Keratinocyte (primary cell): ENCODE measurements at regions not wholly inside any gene's neighbourhood (a gene's known extent, or its start where the extent isn't known, plus 50 kb on each side); places are given as distances from the start of the nearest gene placed in this dataset.

Experiments
- CTCF ChIP-seq, 3 experiments: IDR thresholded peaks in 1 of 3; conservative IDR thresholded peaks in 1 of 3; optimal IDR thresholded peaks in 1 of 3; 2 replicates in 2 of 3; 3 replicates in 1 of 3; pipeline versions ENCODE3 to v1.5.1; 2011; ENCODE audit warnings: low read length in 3 of 3, mild to moderate bottlenecking in 3 of 3, moderate library complexity in 2 of 3, control low read depth in 1 of 3, inconsistent platforms in 1 of 3; ENCODE audit not compliant: insufficient read depth in 2 of 3; ENCODE audit errors: extremely low read depth in 1 of 3
- EZH2 ChIP-seq: IDR thresholded peaks from one replicate; pipeline ENCODE4 v1.6.1; 2012; ENCODE audit warnings: inconsistent platforms, mild to moderate bottlenecking, low read length, moderate library complexity

DNA sequence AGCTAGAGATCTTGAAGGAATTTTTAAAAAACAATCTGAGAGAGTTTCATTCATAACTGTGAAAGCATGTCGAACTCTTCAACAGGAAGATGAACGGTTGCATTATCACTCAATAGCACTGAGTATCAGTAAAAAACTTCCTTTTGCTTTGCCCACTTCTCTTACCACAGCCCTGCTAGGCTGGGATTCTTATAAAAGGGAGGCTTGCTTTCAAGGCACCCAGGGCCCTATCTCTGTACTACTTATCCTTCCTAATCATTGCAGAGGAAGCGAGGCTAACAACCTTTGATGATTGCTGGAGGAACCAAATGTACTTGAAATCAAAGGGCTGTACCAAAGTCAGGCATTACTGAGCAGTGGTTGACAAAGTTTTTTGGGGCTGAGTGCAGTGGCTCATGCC is 71.2 kb downstream of the SNRPE start:
- no peak for TF ChIP-seq CTCF (optimal IDR thresholded peaks at IDR 0.05 in 1 of 3, IDR thresholded peaks at IDR 0.05 in 1 of 3, conservative IDR thresholded peaks at IDR 0.05 in 1 of 3; ENCODE audit: extremely low read depth in 1 of 3, insufficient read depth in 2 of 3, low read length in 3 of 3)
- TF ChIP-seq EZH2, result no peak
